ENCODE measurements at regions not wholly inside any gene's neighbourhood (a gene's known extent, or its start where the extent isn't known, plus 50 kb on each side); places are given as distances from the start of the nearest gene placed in this dataset.

GRCh38 chr5:53405396-53405795 is 75.0 kb upstream of the FST start:
- Histone ChIP-seq H3K4me1 (ENCODE audit: insufficient read depth, low read length, poor library complexity, severe bottlenecking) (no peaks in the 10 kb centered on the region), H3K27me3 (replicated peaks; ENCODE audit: insufficient read depth, low read depth, low read length, poor library complexity) (no peaks in the 10 kb centered on the region), H3K27ac (ENCODE audit: low read depth, low read length, poor library complexity, severe bottlenecking) (no peak overlapping the region), H3K4me3 (ENCODE audit: low read depth, low read length, poor library complexity, severe bottlenecking) (no peak overlapping the region), H3K36me3 (ENCODE audit: insufficient read depth, low read length, poor library complexity, severe bottlenecking) (no peaks in the 10 kb centered on the region), H3K9me3 (ENCODE audit: low read depth, low read length, poor library complexity, severe bottlenecking) (no peaks in the 10 kb centered on the region)
- TF ChIP-seq CTCF (conservative IDR thresholded peaks at IDR 0.05; ENCODE audit: low read depth, low read length) (no peak), EZH2 (IDR thresholded peaks at IDR 0.05; ENCODE audit: borderline replicate concordance, low read depth, low read length, poor library complexity, severe bottlenecking) (no peak)
- DNase-seq (ENCODE audit: low spot score) = no peak
- POLR2A ChIA-PET (ENCODE audit: low non-redundant PET) = no interaction called here
- intact Hi-C loops (cut with micrococcal nuclease; ENCODE audit: unreplicated experiment) = no loop called here
- BruUV-seq (replicated peaks) = no TSS peak
- CTCF ChIA-PET = no interaction called here

- Histone ChIP-seq H3K9me3 (ENCODE audit: low read depth, low read length, poor library complexity, severe bottlenecking) (no peaks in the 10 kb centered on the region), H3K4me1 (ENCODE audit: insufficient read depth, low read length, poor library complexity, severe bottlenecking) (no peaks in the 10 kb centered on the region), H3K27ac (ENCODE audit: low read depth, low read length, poor library complexity, severe bottlenecking) (no peak overlapping the region), H3K4me3 (ENCODE audit: low read depth, low read length, poor library complexity, severe bottlenecking) (no peak overlapping the region), H3K27me3 (replicated peaks; ENCODE audit: insufficient read depth, low read depth, low read length, poor library complexity) (no peaks in the 10 kb centered on the region), H3K36me3 (ENCODE audit: insufficient read depth, low read length, poor library complexity, severe bottlenecking) (no peaks in the 10 kb centered on the region)
- BruUV-seq (replicated peaks) = no TSS peak
- no peak for DNase-seq (ENCODE audit: low spot score)
- TF ChIP-seq EZH2 (IDR thresholded peaks at IDR 0.05; ENCODE audit: borderline replicate concordance, low read depth, low read length, poor library complexity, severe bottlenecking) = no peak
- TF ChIP-seq CTCF (conservative IDR thresholded peaks at IDR 0.05; ENCODE audit: low read depth, low read length) = no peak
- POLR2A ChIA-PET (ENCODE audit: low non-redundant PET) = no interaction called here
- CTCF ChIA-PET = no interaction called here
- intact Hi-C loops (cut with micrococcal nuclease; ENCODE audit: unreplicated experiment) = no loop called here
These were observed 73.7 kb upstream of the FST start for GRCh38 chr5:53406630-53407316.

- no peak for DNase-seq (ENCODE audit: low spot score)
- H3K27me3 ChIP-seq (replicated peaks; ENCODE audit: insufficient read depth, low read depth, low read length, poor library complexity) = no peaks in the 10 kb centered on the region
- no peak overlapping the region for H3K4me3 ChIP-seq (ENCODE audit: low read depth, low read length, poor library complexity, severe bottlenecking)
- ChIA-PET POLR2A (ENCODE audit: low non-redundant PET) (interaction anchor here (0.7 kb wide), 1 partner anchor 547 kb away, joined by 7 read pairs; no protein-coding TSS in a partner anchor), CTCF (no interaction called here)
- BruUV-seq (replicated peaks) = no TSS peak
- intact Hi-C loops (cut with micrococcal nuclease; ENCODE audit: unreplicated experiment) = no loop called here
- no peaks in the 10 kb centered on the region for H3K36me3 ChIP-seq (ENCODE audit: insufficient read depth, low read length, poor library complexity, severe bottlenecking)
- no peaks in the 10 kb centered on the region for H3K4me1 ChIP-seq (ENCODE audit: insufficient read depth, low read length, poor library complexity, severe bottlenecking)
- no peak overlapping the region for H3K27ac ChIP-seq (ENCODE audit: low read depth, low read length, poor library complexity, severe bottlenecking)
- H3K9me3 ChIP-seq (ENCODE audit: low read depth, low read length, poor library complexity, severe bottlenecking) = no peaks in the 10 kb centered on the region
- no peak for TF ChIP-seq EZH2 (IDR thresholded peaks at IDR 0.05; ENCODE audit: borderline replicate concordance, low read depth, low read length, poor library complexity, severe bottlenecking)
- TF ChIP-seq CTCF (conservative IDR thresholded peaks at IDR 0.05; ENCODE audit: low read depth, low read length) = no peak
These were observed 73.1 kb upstream of the FST start for GRCh38 chr5:53407373-53407772.
